ENCODE measurements at regions not wholly inside any gene's neighbourhood (a gene's known extent, or its start where the extent isn't known, plus 50 kb on each side); places are given as distances from the start of the nearest gene placed in this dataset.

DNA sequence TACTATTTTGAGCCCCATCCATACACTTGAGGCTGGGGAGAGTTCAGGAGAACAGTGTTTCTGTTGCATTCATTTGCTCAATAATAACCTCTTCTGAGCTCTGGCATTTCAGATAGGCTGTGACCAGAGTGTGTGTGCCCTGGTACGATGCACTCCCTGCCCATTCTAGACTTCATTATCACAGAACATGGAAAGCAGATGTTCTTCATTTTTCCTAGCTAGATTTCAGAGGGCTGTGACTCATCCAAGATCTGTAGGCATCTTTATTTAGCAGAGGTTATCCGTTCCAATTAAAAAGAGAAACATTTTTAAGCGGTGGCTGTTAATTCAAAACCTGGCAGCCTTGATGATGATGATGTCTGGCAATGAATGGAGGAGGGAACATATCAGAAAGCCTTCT, 228.8 kb upstream of the EEF2KMT start (continued):
- TF ChIP-seq SETDB1 (IDR thresholded peaks at IDR 0.05; ENCODE audit: insufficient read length, low read length) (no peak), ZNF366 (tag by site-specific recombination; conservative IDR thresholded peaks at IDR 0.05) (no peak), ZNF555 (tag by site-specific recombination; conservative IDR thresholded peaks at IDR 0.05) (no peak)

DNA sequence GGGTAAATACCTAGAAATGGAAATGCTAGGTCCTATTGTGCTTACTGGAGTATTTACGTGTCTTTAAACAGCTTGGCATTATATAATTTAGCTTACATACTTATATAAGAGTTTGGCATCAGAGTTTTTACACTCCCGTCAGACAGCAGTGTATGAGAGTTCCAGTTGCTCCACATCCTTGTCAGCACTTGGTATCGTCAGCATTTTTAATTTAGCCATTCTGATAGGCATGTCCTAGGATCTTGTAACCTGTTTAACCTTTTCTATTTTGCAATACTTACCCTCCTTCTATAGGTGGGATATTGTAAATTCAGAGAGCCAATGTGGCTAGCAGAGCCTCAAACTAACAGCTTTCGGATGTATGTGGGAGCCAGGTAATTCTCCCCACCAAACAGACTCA, 228.3 kb upstream of the EEF2KMT start:
- H3K27ac ChIP-seq (ENCODE audit: extremely low read depth, low read depth, low read length): no peak overlapping the region
- POLR2A ChIA-PET: no interaction called here
- no peak overlapping the region for H3K4me3 ChIP-seq (ENCODE audit: low read depth, low read length)
- H3K36me3 ChIP-seq (ENCODE audit: control insufficient read depth in 2 of 2, insufficient read depth in 1 of 2, low read length in 2 of 2): no peaks in the 10 kb centered on the region
- TF ChIP-seq BCL11B (tag by site-specific recombination; IDR thresholded peaks at IDR 0.05; ENCODE audit: low read depth): no peak
- no peak for TF ChIP-seq ZNF580 (tag by site-specific recombination; IDR thresholded peaks at IDR 0.05)
- no peak for TF ChIP-seq ZNF837 (tag by site-specific recombination; IDR thresholded peaks at IDR 0.05)
- no peak for TF ChIP-seq HOXC10 (CRISPR knock-in tag; IDR thresholded peaks at IDR 0.05)
- no peak for TF ChIP-seq FEZF1 (tag by site-specific recombination; IDR thresholded peaks at IDR 0.05)
- TF ChIP-seq ZNF280C (tag by site-specific recombination; IDR thresholded peaks at IDR 0.05): no peak
- TF ChIP-seq SP3 (tag by site-specific recombination; IDR thresholded peaks at IDR 0.05): no peak
- TF ChIP-seq ZNF10 (tag by site-specific recombination; IDR thresholded peaks at IDR 0.05): no peak
- TF ChIP-seq ZNF19 (tag by site-specific recombination; IDR thresholded peaks at IDR 0.05; ENCODE audit: low read depth): no peak
- TF ChIP-seq GLIS2 (tag by site-specific recombination; IDR thresholded peaks at IDR 0.05): no peak
- TF ChIP-seq ZNF677 (tag by site-specific recombination; IDR thresholded peaks at IDR 0.05): no peak
- TF ChIP-seq ZSCAN5A (tag by site-specific recombination; IDR thresholded peaks at IDR 0.05): no peak
- no peak for TF ChIP-seq ZBTB44 (tag by site-specific recombination; IDR thresholded peaks at IDR 0.05)
- TF ChIP-seq ZNF521 (tag by site-specific recombination; IDR thresholded peaks at IDR 0.05): no peak
- CTCF ChIA-PET: no interaction called here
- H3K9me3 ChIP-seq (ENCODE audit: control insufficient read depth, insufficient read depth, low read depth, low read length): no peaks in the 10 kb centered on the region
- H3K4me1 ChIP-seq (ENCODE audit: control insufficient read depth, insufficient read depth, low read length): no peaks in the 10 kb centered on the region

GRCh38 chr16:5323284-5324141, 225.9 kb upstream of the EEF2KMT start:
- Histone ChIP-seq H3K36me3 (ENCODE audit: control insufficient read depth in 2 of 2, insufficient read depth in 1 of 2, low read length in 2 of 2) (no peaks in the 10 kb centered on the region), H3K4me3 (ENCODE audit: low read depth, low read length) (no peak overlapping the region), H3K9me3 (ENCODE audit: control insufficient read depth, insufficient read depth, low read depth, low read length) (no peaks in the 10 kb centered on the region), H3K4me1 (ENCODE audit: control insufficient read depth, insufficient read depth, low read length) (no peaks in the 10 kb centered on the region), H3K27ac (ENCODE audit: extremely low read depth, low read depth, low read length) (no peak overlapping the region)
- CTCF ChIA-PET: no interaction called here
- POLR2A ChIA-PET: no interaction called here
- TF ChIP-seq SCRT1 (tag by site-specific recombination; IDR thresholded peaks at IDR 0.05; ENCODE audit: borderline replicate concordance) (no peak), ZNF549 (tag by site-specific recombination; IDR thresholded peaks at IDR 0.05) (no peak), ZNF155 (tag by site-specific recombination; IDR thresholded peaks at IDR 0.05) (no peak), ZNF747 (tag by site-specific recombination; IDR thresholded peaks at IDR 0.05) (no peak), PBX3 (CRISPR knock-in tag; IDR thresholded peaks at IDR 0.05) (no peak), INSM2 (tag by site-specific recombination; IDR thresholded peaks at IDR 0.05) (no peak), TRIM28 (IDR thresholded peaks at IDR 0.05; ENCODE audit: borderline replicate concordance, low read length) (no peak), HOXC10 (CRISPR knock-in tag; IDR thresholded peaks at IDR 0.05) (no peak), ZNF354C (tag by site-specific recombination; IDR thresholded peaks at IDR 0.05; ENCODE audit: borderline replicate concordance, low read depth) (no peak)

Measured in HEK293 (cell line).